Smooth muscle cell (in vitro differentiated cells): ENCODE measurements at regions not wholly inside any gene's neighbourhood (a gene's known extent, or its start where the extent isn't known, plus 50 kb on each side); places are given as distances from the start of the nearest gene placed in this dataset.
"Not testable (repeated sequence)": the region's sequence is repeated elsewhere in the genome, so short reads cannot be mapped to it uniquely, and the experiment has no call there.

Experiments
- DNase-seq: peaks from one replicate; lab custom pipeline; 2025; ENCODE audit not compliant: unreplicated experiment; lab: John Stamatoyannopoulos, UW
- H2AFZ ChIP-seq: fragments of 200-600 bp; sonication (generic); 2 replicates; pipeline ENCODE4 v1.6.0; 2016; ENCODE audit warnings: antibody characterized with exemption, low read depth, mild to moderate bottlenecking
- H3F3A ChIP-seq: fragments of 200-600 bp; sonication (generic); 2 replicates; pipeline ENCODE4 v1.6.0; 2017; ENCODE audit warnings: antibody characterized with exemption, low read depth
- H3K27ac ChIP-seq: fragments of 200-600 bp; sonication (generic); 2 replicates; pipeline ENCODE4 v1.5.1; 2016; ENCODE audit warnings: low read depth, mild to moderate bottlenecking
- H3K27me3 ChIP-seq: fragments of 200-600 bp; sonication (generic); 2 replicates; pipeline ENCODE4 v1.6.1; 2016; ENCODE audit warnings: low read depth, mild to moderate bottlenecking
- H3K36me3 ChIP-seq: fragments of 200-600 bp; sonication (generic); 2 replicates; pipeline ENCODE4 v1.5.1; 2016; ENCODE audit warnings: low read depth
- H3K4me1 ChIP-seq: fragments of 200-600 bp; sonication (generic); 2 replicates; pipeline ENCODE4 v1.5.1; 2016; ENCODE audit warnings: low read depth
- H3K4me2 ChIP-seq: fragments of 200-600 bp; sonication (generic); 2 replicates; pipeline ENCODE4 v1.6.0; 2016; ENCODE audit warnings: mild to moderate bottlenecking
- H3K4me3 ChIP-seq: fragments of 200-600 bp; sonication (generic); 2 replicates; pipeline ENCODE4 v1.5.1; 2016; ENCODE audit warnings: mild to moderate bottlenecking
- H3K79me2 ChIP-seq: fragments of 200-600 bp; sonication (generic); 2 replicates; pipeline ENCODE4 v1.6.0; 2016; ENCODE audit warnings: low read depth, mild to moderate bottlenecking
- H3K9ac ChIP-seq: fragments of 200-600 bp; sonication (generic); 2 replicates; pipeline ENCODE4 v1.6.0; 2016; ENCODE audit warnings: low read depth
- H3K9me3 ChIP-seq: fragments of 200-600 bp; sonication (generic); replicated peaks from 2 replicates; pipeline ENCODE4 v1.5.1; 2016; ENCODE audit warnings: low read depth
- H4K20me1 ChIP-seq: fragments of 200-600 bp; sonication (generic); 2 replicates; pipeline ENCODE4 v1.6.0; 2016; ENCODE audit warnings: low read depth
- CTCF ChIP-seq: fragments of 200-600 bp; sonication (generic); IDR thresholded peaks from 2 replicates; pipeline ENCODE4 v1.5.1; 2017; ENCODE audit warnings: borderline replicate concordance, mild to moderate bottlenecking, antibody characterized with exemption; ENCODE audit not compliant: insufficient read depth, poor library complexity, severe bottlenecking
- WGBS: methylation state at CpG from one replicate; pipeline ENCODE4 v1.1.7; 2016; ENCODE audit warnings: low lambda C conversion rate; 5-methylcytosine and 5-hydroxymethylcytosine counted together

GRCh38 chr12:46904406-46905238, 78.8 kb upstream of the SLC38A4 start:
- H3K79me2 ChIP-seq = no peaks in the 10 kb centered on the region
- no peak overlapping the region for H3K9ac ChIP-seq
- 90% methylated on average over 12 of the region's 12 CpGs for WGBS
- no peaks in the 10 kb centered on the region for H4K20me1 ChIP-seq
- H3K27ac ChIP-seq = peak overlapping the region; percentile 51
- no peak overlapping the region for H3K4me2 ChIP-seq
- H3K4me3 ChIP-seq = no peak overlapping the region
- TF ChIP-seq CTCF = no peak
- no peak overlapping the region for H2AFZ ChIP-seq
- H3K9me3 ChIP-seq = no peaks in the 10 kb centered on the region
- H3K27me3 ChIP-seq = no peaks in the 10 kb centered on the region
- H3K4me1 ChIP-seq = no peaks in the 10 kb centered on the region
- no peak for DNase-seq
- H3F3A ChIP-seq = no peaks in the 10 kb centered on the region
- no peaks in the 10 kb centered on the region for H3K36me3 ChIP-seq

GRCh38 chr12:46905239-46905627, 79.4 kb upstream of the SLC38A4 start:
- H3F3A ChIP-seq, H3K9me3 ChIP-seq, DNase-seq, H3K4me1 ChIP-seq, H3K9ac ChIP-seq, H3K27me3 ChIP-seq, H3K4me2 ChIP-seq, H3K36me3 ChIP-seq, H4K20me1 ChIP-seq, H2AFZ ChIP-seq, H3K79me2 ChIP-seq, H3K4me3 ChIP-seq: not testable (repeated sequence)
- WGBS = 35% methylated on average over 4 of the region's 4 CpGs
- peak overlapping the region; percentile 51 for H3K27ac ChIP-seq

- H3K9ac ChIP-seq = no peak overlapping the region
- no peaks in the 10 kb centered on the region for H4K20me1 ChIP-seq
- H3F3A ChIP-seq = no peaks in the 10 kb centered on the region
- no peak for TF ChIP-seq CTCF
- 94% methylated on average over 3 of the region's 3 CpGs for WGBS
- H3K79me2 ChIP-seq = no peaks in the 10 kb centered on the region
- H3K4me2 ChIP-seq = no peak overlapping the region
- H3K27me3 ChIP-seq = no peaks in the 10 kb centered on the region
- H3K9me3 ChIP-seq = peaks cover 9% of the 10 kb centered on the region
- H3K36me3 ChIP-seq = no peaks in the 10 kb centered on the region
- DNase-seq = no peak
- no peak overlapping the region for H3K4me3 ChIP-seq
- H3K27ac ChIP-seq = peak overlapping the region; percentile 96
- no peaks in the 10 kb centered on the region for H3K4me1 ChIP-seq
- no peak overlapping the region for H2AFZ ChIP-seq
These were observed 82.0 kb upstream of the SLC38A4 start for GRCh38 chr12:46907791-46908190.

GRCh38 chr12:46908236-46908935, 82.6 kb upstream of the SLC38A4 start:
- no peaks in the 10 kb centered on the region for H4K20me1 ChIP-seq
- H3K36me3 ChIP-seq = no peaks in the 10 kb centered on the region
- TF ChIP-seq CTCF = no peak
- H3K9me3 ChIP-seq = peaks cover 9% of the 10 kb centered on the region
- no peaks in the 10 kb centered on the region for H3K4me1 ChIP-seq
- no peaks in the 10 kb centered on the region for H3K27me3 ChIP-seq
- no peaks in the 10 kb centered on the region for H3K79me2 ChIP-seq
- DNase-seq = no peak
- WGBS = 77% methylated on average over 2 of the region's 2 CpGs
- no peak overlapping the region for H3K4me2 ChIP-seq
- H2AFZ ChIP-seq = no peak overlapping the region
- peak overlapping the region; percentile 96 for H3K27ac ChIP-seq
- no peaks in the 10 kb centered on the region for H3F3A ChIP-seq
- peak overlapping the region; percentile 54 for H3K9ac ChIP-seq
- H3K4me3 ChIP-seq = no peak overlapping the region
